Ishikawa (cell line): ENCODE measurements at regions not wholly inside any gene's neighbourhood (a gene's known extent, or its start where the extent isn't known, plus 50 kb on each side); places are given as distances from the start of the nearest gene placed in this dataset.

Experiments used
- CEBPB ChIP-seq: IDR thresholded peaks from 2 replicates; pipeline ENCODE4 v1.6.1; 2012
- CREB1 ChIP-seq: IDR thresholded peaks from 2 replicates; pipeline ENCODE4 v1.6.1; 2012; ENCODE audit warnings: low read depth
- EGR1 ChIP-seq: IDR thresholded peaks from 2 replicates; pipeline ENCODE4 v1.6.1; 2012
- EP300 ChIP-seq: IDR thresholded peaks from 2 replicates; pipeline ENCODE4 v1.6.1; 2012; ENCODE audit warnings: borderline replicate concordance
- FOXM1 ChIP-seq: IDR thresholded peaks from 2 replicates; pipeline ENCODE4 v1.6.1; 2012; ENCODE audit warnings: low read depth, borderline replicate concordance
- NFIC ChIP-seq: IDR thresholded peaks from 2 replicates; pipeline ENCODE4 v1.6.1; 2012
- RAD21 ChIP-seq: IDR thresholded peaks from 2 replicates; pipeline ENCODE4 v1.6.1; 2012; ENCODE audit warnings: low read depth
- TAF1 ChIP-seq: IDR thresholded peaks from 2 replicates; pipeline ENCODE4 v1.6.1; 2012; ENCODE audit warnings: low read depth, mild to moderate bottlenecking
- TCF12 ChIP-seq: IDR thresholded peaks from 2 replicates; pipeline ENCODE4 v1.6.1; 2012; ENCODE audit warnings: low read depth
- TEAD4 ChIP-seq: IDR thresholded peaks from 2 replicates; pipeline ENCODE4 v1.6.1; 2012
- USF1 ChIP-seq: IDR thresholded peaks from 2 replicates; pipeline ENCODE4 v1.6.1; 2012
- YY1 ChIP-seq: IDR thresholded peaks from 2 replicates; pipeline ENCODE4 v1.6.1; 2012; ENCODE audit warnings: low read depth
- ZBTB7A ChIP-seq: IDR thresholded peaks from 2 replicates; pipeline ENCODE4 v1.6.1; 2012; ENCODE audit warnings: low read depth
- TF ChIP-seq, protein P1 (sequence below): IDR thresholded peaks from 2 replicates; pipeline ENCODE4 v1.6.1; 2012
- TF ChIP-seq, protein P2 (sequence below): IDR thresholded peaks from 2 replicates; pipeline ENCODE4 v1.6.1; 2012; ENCODE audit warnings: low read depth, mild to moderate bottlenecking

- TF ChIP-seq YY1 (no peak), TCF12 (no peak), RAD21 (no peak), TAF1 (no peak), NFIC (no peak), ZBTB7A (no peak), EGR1 (no peak), CREB1 (no peak), TEAD4 (no peak), CEBPB (no peak), FOXM1 (no peak), USF1 (no peak), EP300 (no peak)
- TF ChIP-seq, protein P1, sequence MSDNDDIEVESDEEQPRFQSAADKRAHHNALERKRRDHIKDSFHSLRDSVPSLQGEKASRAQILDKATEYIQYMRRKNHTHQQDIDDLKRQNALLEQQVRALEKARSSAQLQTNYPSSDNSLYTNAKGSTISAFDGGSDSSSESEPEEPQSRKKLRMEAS: no peak
- TF ChIP-seq, protein P2, sequence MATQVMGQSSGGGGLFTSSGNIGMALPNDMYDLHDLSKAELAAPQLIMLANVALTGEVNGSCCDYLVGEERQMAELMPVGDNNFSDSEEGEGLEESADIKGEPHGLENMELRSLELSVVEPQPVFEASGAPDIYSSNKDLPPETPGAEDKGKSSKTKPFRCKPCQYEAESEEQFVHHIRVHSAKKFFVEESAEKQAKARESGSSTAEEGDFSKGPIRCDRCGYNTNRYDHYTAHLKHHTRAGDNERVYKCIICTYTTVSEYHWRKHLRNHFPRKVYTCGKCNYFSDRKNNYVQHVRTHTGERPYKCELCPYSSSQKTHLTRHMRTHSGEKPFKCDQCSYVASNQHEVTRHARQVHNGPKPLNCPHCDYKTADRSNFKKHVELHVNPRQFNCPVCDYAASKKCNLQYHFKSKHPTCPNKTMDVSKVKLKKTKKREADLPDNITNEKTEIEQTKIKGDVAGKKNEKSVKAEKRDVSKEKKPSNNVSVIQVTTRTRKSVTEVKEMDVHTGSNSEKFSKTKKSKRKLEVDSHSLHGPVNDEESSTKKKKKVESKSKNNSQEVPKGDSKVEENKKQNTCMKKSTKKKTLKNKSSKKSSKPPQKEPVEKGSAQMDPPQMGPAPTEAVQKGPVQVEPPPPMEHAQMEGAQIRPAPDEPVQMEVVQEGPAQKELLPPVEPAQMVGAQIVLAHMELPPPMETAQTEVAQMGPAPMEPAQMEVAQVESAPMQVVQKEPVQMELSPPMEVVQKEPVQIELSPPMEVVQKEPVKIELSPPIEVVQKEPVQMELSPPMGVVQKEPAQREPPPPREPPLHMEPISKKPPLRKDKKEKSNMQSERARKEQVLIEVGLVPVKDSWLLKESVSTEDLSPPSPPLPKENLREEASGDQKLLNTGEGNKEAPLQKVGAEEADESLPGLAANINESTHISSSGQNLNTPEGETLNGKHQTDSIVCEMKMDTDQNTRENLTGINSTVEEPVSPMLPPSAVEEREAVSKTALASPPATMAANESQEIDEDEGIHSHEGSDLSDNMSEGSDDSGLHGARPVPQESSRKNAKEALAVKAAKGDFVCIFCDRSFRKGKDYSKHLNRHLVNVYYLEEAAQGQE: no peak
Observed at GRCh38 chr20:51121272-51121671, 98.4 kb upstream of the KCNG1 start.

- no peak for TF ChIP-seq CREB1
- TF ChIP-seq FOXM1: no peak
- no peak for TF ChIP-seq ZBTB7A
- TF ChIP-seq TEAD4: no peak
- TF ChIP-seq YY1: no peak
- TF ChIP-seq CEBPB: no peak
- no peak for TF ChIP-seq RAD21
- TF ChIP-seq NFIC: no peak
- TF ChIP-seq TAF1: no peak
- TF ChIP-seq USF1: no peak
- no peak for TF ChIP-seq EGR1
- TF ChIP-seq TCF12: no peak
- TF ChIP-seq EP300: no peak
- TF ChIP-seq, protein P2: no peak
Observed at GRCh38 chr20:51120868-51121267, 98.0 kb upstream of the KCNG1 start.

GRCh38 chr20:51120438-51120837, 97.5 kb upstream of the KCNG1 start:
- TF ChIP-seq EP300: no peak
- TF ChIP-seq YY1: no peak
- TF ChIP-seq, protein P2: no peak
- no peak for TF ChIP-seq TAF1
- no peak for TF ChIP-seq NFIC
- TF ChIP-seq TEAD4: no peak
- no peak for TF ChIP-seq CREB1
- no peak for TF ChIP-seq FOXM1
- no peak for TF ChIP-seq EGR1
- no peak for TF ChIP-seq ZBTB7A
- no peak for TF ChIP-seq USF1
- TF ChIP-seq, protein P1: no peak
- no peak for TF ChIP-seq TCF12

- TF ChIP-seq TAF1 (no peak), TCF12 (no peak), EGR1 (no peak), CREB1 (no peak), CEBPB (no peak)
Observed at GRCh38 chr20:51119914-51120313, 97.0 kb upstream of the KCNG1 start.
